Activated B cell treated with CpG ODN at 0.5 μM for 24 hours (primary cell): ENCODE measurements at regions not wholly inside any gene's neighbourhood (a gene's known extent, or its start where the extent isn't known, plus 50 kb on each side); places are given as distances from the start of the nearest gene placed in this dataset.
"Not testable (repeated sequence)": the region's sequence is repeated elsewhere in the genome, so short reads cannot be mapped to it uniquely, and the experiment has no call there.

Experiments used
- ATAC-seq: fragments of 200-7000 bp; cut with Tn5 transposase; one replicate; pipeline ENCODE4 v1.10.0; 2021; ENCODE audit warnings: low read depth, mild to moderate bottlenecking, moderate library complexity
- CTCF ChIA-PET: fragments of 350-600 bp; sonication (Branson Sonifier 250); formaldehyde crosslinking; loops from one replicate; lab custom pipeline; 2021; ENCODE audit warnings: antibody characterized with exemption; lab: Charles Lee
- POLR2A ChIA-PET: fragments of 350-600 bp; sonication (Branson Sonifier 250); formaldehyde crosslinking; loops from one replicate; lab custom pipeline; 2021; ENCODE audit warnings: antibody characterized with exemption; lab: Charles Lee
- DNase-seq: peaks from one replicate; pipeline ENCODE4 v3.0.0; 2022
- H3K27ac Mint-ChIP-seq: one replicate; pipeline ENCODE4 v1.8.0; 2020; ENCODE audit warnings: mixed read lengths
- H3K27me3 Mint-ChIP-seq: one replicate; pipeline ENCODE4 v1.8.0; 2021; ENCODE audit warnings: mixed read lengths
- H3K36me3 Mint-ChIP-seq: one replicate; pipeline ENCODE4 v1.8.0; 2021; ENCODE audit warnings: low read depth, mixed read lengths
- H3K4me1 Mint-ChIP-seq: one replicate; pipeline ENCODE4 v1.8.0; 2021; ENCODE audit warnings: mixed read lengths
- H3K4me3 Mint-ChIP-seq: one replicate; pipeline ENCODE4 v1.8.0; 2020; ENCODE audit warnings: mild to moderate bottlenecking, mixed read lengths
- H3K9me3 Mint-ChIP-seq: one replicate; pipeline ENCODE4 v1.8.0; 2020; ENCODE audit warnings: mixed read lengths
- intact Hi-C: fragments of 100-400 bp; cut with micrococcal nuclease; formaldehyde crosslinking; loops from one replicate; pipeline ENCODE4 v1.15.1; 2024
- TF ChIP-seq, protein P1 (sequence below): fragments of 200-600 bp; IDR thresholded peaks from one replicate; pipeline ENCODE4 v1.8.0; 2022; ENCODE audit warnings: antibody characterized with exemption, mild to moderate bottlenecking

DNA sequence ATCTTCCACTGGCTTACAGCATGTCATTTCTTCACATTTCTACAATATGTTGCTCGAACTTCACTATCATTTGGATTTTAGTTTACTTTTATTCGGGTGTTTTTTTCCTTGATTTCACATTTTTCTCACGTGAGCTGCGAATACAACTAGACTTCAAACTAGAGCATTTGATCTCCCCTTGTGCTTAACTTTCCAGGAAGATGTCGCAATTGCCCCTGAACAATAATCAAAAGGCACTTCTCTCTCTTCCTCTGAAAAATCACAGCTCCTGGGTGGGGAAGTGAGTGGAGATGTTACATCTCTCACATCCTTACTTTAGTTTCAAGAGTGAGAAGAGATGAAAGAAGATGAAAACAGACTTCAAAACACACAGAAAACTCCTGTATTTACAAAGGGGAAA is 587.9 kb downstream of the TBL1XR1 start:
- DNase-seq (no peak), ATAC-seq (no peak)
- no peak overlapping the region for H3K27ac Mint-ChIP-seq
- no peaks in the 10 kb centered on the region for H3K4me1 Mint-ChIP-seq
- intact Hi-C loops = no loop called here
- ChIA-PET CTCF (no interaction called here), POLR2A (no interaction called here)
- no peak overlapping the region for H3K4me3 Mint-ChIP-seq
- H3K9me3 Mint-ChIP-seq = peaks cover 11% of the 10 kb centered on the region
- TF ChIP-seq, protein P1, sequence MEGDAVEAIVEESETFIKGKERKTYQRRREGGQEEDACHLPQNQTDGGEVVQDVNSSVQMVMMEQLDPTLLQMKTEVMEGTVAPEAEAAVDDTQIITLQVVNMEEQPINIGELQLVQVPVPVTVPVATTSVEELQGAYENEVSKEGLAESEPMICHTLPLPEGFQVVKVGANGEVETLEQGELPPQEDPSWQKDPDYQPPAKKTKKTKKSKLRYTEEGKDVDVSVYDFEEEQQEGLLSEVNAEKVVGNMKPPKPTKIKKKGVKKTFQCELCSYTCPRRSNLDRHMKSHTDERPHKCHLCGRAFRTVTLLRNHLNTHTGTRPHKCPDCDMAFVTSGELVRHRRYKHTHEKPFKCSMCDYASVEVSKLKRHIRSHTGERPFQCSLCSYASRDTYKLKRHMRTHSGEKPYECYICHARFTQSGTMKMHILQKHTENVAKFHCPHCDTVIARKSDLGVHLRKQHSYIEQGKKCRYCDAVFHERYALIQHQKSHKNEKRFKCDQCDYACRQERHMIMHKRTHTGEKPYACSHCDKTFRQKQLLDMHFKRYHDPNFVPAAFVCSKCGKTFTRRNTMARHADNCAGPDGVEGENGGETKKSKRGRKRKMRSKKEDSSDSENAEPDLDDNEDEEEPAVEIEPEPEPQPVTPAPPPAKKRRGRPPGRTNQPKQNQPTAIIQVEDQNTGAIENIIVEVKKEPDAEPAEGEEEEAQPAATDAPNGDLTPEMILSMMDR = no peak
- no peaks in the 10 kb centered on the region for H3K36me3 Mint-ChIP-seq
- H3K27me3 Mint-ChIP-seq = no peaks in the 10 kb centered on the region

DNA sequence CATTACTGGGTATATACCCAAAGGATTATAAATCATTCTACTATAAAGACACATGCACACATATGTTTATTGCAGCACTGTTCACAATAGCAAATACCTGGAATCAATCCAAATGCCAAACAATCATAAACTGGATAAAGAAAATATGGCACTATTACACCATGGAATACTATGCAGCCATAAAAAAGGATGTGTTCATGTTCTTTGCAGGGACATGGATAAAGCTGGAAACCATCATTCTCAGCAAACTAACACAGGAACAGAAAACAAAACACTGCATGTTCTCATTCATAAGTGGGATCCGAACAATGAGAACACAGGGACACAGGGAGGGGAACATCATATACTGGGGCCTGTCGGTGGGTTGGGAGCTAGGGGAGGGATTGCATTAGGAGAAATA is 591.7 kb downstream of the TBL1XR1 start:
- CTCF ChIA-PET = not testable (repeated sequence)

DNA sequence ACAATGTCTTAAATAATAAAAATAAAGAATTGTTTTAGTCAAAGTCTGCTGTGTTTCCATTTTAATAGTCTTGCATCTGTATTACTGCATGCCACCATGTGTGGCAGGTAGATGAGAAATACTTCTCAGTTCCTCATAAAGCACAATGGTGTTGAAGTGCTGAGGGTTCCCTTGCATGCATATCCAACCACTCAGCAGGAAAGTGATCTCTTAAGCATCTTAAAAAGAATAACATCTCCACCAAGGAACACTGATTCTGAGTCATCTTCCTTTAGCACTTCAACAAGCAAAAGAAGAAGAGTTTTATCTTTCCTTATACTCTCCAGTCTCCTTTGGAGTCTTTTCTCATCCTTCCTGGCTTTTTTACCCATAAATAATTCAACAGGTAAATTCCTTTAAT is 602.0 kb downstream of the TBL1XR1 start:
- no peak for DNase-seq
- POLR2A ChIA-PET = no interaction called here

More for the DNA sequence above, 591.7 kb downstream of the TBL1XR1 start:
- intact Hi-C loops, POLR2A ChIA-PET, H3K36me3 Mint-ChIP-seq, H3K4me3 Mint-ChIP-seq, H3K4me1 Mint-ChIP-seq, H3K27ac Mint-ChIP-seq, H3K27me3 Mint-ChIP-seq, ATAC-seq, DNase-seq: not testable (repeated sequence)
- peaks cover 15% of the 10 kb centered on the region for H3K9me3 Mint-ChIP-seq

DNA sequence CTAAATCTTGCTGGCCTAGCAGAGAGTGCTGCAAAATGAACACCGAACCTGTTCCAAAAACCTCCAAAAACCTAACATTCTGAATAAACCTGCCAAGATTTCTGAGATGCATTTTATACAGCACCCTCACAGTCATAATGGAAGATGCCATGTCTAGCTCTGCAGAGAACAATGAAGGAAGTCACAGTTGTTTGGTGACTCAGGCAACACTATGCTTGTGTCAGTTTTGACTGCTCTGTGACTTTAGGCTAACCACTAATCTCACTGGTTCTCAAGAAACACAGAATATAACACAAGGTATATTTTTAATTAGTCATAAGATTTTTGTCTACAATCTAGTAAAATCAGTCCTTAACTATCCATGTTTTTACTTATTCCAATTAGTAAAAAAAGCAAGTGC is 606.6 kb downstream of the TBL1XR1 start:
- DNase-seq (no peak), ATAC-seq (no peak)
- no peaks in the 10 kb centered on the region for H3K36me3 Mint-ChIP-seq
- CTCF ChIA-PET = no interaction called here
- no peaks in the 10 kb centered on the region for H3K4me1 Mint-ChIP-seq
- no peaks in the 10 kb centered on the region for H3K27me3 Mint-ChIP-seq
- intact Hi-C loops = no loop called here
- H3K9me3 Mint-ChIP-seq = peaks cover 5% of the 10 kb centered on the region
- H3K4me3 Mint-ChIP-seq = no peak overlapping the region
- TF ChIP-seq, protein P1 = no peak
- no peak overlapping the region for H3K27ac Mint-ChIP-seq
- POLR2A ChIA-PET = no interaction called here

More for the DNA sequence above, 602.0 kb downstream of the TBL1XR1 start:
- intact Hi-C loops = no loop called here
- Mint-ChIP-seq H3K4me1 (no peaks in the 10 kb centered on the region), H3K9me3 (peaks cover 5% of the 10 kb centered on the region), H3K27me3 (no peaks in the 10 kb centered on the region), H3K27ac (no peak overlapping the region), H3K36me3 (no peaks in the 10 kb centered on the region), H3K4me3 (no peak overlapping the region)
- TF ChIP-seq, protein P1 = no peak
- ATAC-seq = no peak
- CTCF ChIA-PET = no interaction called here

DNA sequence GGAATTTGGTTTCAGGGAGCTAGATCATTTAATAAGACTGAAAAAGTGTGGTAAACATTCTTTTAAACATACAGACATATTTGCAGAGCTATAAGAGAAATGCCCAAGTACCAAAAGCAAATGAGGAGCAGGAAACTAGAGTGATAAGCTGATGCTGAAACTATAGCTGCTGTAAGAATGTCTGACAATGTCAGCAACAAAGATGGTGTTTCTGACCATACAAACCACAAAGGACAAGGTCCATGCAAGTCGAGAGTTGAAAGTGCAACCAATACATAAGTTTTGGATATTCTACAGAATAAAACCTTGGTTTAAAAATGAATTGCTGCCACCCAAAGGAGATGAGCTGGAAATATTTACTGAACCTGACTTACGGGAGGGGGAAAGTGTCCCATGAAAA is 610.2 kb downstream of the TBL1XR1 start:
- intact Hi-C loops = no loop called here
- POLR2A ChIA-PET = no interaction called here
- no peaks in the 10 kb centered on the region for H3K9me3 Mint-ChIP-seq
- DNase-seq (no peak), ATAC-seq (no peak)
- no peaks in the 10 kb centered on the region for H3K4me1 Mint-ChIP-seq
- no peak overlapping the region for H3K4me3 Mint-ChIP-seq
- TF ChIP-seq, protein P1 = no peak
- H3K27ac Mint-ChIP-seq = no peak overlapping the region
- CTCF ChIA-PET = no interaction called here
- H3K27me3 Mint-ChIP-seq = no peaks in the 10 kb centered on the region
- no peaks in the 10 kb centered on the region for H3K36me3 Mint-ChIP-seq
